ENCODE measurements at regions not wholly inside any gene's neighbourhood (a gene's known extent, or its start where the extent isn't known, plus 50 kb on each side); places are given as distances from the start of the nearest gene placed in this dataset.
"Not testable (repeated sequence)": the region's sequence is repeated elsewhere in the genome, so short reads cannot be mapped to it uniquely, and the experiment has no call there.

DNA sequence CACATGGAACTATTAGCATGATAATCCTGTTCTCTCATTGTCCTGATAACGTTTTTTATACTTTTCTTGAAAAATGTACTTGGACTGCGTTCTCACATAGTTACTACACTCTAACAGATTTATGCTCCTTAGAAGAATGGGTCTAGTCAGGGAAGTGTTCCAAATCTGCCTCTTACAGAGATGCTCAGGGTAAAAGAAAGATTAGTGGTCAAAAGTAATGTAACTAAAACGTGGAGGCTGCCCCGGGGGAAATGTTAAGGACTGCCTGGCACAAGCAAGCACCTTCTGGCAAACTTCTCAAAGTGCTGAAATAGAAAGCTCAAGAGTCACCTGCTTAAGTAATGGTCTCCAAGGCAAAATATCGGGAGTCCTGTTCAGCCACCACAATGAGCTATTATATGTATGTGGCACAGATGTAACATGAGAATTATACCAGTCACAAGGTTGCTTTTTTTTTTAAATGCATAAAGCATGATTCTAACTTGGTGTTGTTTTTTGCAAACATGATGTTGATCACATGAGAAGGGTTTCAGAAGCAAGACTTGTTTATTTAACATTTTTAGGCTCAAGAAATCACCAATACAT, 244.5 kb upstream of the JARID2 start:
- no peak for DNase-seq

DNA sequence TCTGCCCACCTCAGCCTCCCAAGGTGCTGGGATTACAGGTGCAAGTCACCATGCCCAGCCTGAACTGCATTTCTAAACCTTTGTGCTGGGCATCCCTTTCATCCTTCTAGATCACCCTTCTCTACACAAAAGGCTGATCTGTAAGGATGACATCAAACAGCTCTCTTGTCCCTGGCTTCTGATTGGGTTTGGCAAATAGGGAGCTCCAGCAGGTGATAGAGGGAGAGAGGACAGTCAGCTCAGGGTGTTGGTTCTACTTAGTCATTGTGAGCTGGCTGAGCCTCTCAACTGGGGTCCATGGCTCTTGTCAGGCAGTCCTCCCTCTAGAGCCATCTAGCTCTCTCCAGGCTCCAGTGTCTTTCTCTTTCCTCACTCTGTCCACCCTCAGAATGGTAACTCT, 237.6 kb upstream of the JARID2 start:
- DNase-seq, result no peak

DNA sequence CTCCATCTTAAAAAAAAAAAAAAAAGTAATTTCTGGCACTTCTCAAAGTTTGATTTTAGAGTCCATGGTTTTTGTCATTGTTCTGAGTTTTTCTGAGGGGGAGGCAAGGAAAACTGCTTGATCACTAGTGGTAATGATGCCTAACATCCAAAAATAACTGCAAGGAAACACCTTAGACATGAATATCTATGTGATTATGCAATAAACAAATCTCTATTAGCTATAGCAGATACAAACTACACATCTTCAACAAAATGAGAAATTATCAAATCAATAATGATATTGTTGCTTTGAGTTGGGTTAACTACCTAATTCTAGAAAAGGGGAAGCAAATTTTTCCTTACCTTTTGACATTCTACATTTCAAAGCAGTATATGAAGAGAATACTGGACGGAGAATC, 230.9 kb upstream of the JARID2 start:
- no peak for DNase-seq

DNA sequence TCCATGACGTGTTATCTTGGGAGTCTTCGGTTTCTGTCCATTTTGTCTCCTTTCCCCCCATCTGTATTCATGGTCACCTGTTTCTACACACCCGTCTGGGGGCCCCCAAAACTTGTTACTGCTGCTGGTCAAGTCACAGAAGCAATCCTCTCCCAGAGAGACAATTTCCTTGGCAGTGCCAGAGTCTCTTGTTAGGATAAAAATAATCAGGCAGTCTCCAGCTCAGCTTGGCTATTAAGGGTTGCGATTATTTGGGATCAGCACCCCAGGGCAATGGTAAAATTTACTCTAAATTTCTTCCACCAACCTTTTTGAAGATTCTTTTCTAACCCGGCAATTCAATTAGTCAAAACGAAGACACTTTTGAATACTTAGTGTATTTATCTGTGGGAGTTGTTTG, 229.1 kb upstream of the JARID2 start:
- DNase-seq, result no peak

DNA sequence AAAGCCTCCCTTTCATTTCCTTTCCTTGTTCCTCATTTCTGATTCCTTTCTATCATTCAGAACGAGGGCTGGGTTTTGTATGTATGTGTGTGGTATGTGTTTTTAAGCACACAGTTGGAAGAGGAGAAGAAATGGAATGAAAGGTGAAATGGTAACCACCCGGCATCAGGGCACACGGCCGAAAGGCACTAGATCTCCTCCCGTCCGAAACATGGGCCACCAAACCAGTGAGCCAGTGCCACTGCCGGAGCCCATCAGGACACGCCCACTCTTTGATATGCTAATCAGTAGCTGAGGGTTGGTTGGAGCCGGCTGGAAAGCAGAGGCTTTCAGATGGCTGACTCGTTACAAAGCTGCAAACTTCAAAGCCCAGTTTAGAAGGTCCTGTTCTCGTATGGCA, 228.6 kb upstream of the JARID2 start:
- no peak for DNase-seq

DNA sequence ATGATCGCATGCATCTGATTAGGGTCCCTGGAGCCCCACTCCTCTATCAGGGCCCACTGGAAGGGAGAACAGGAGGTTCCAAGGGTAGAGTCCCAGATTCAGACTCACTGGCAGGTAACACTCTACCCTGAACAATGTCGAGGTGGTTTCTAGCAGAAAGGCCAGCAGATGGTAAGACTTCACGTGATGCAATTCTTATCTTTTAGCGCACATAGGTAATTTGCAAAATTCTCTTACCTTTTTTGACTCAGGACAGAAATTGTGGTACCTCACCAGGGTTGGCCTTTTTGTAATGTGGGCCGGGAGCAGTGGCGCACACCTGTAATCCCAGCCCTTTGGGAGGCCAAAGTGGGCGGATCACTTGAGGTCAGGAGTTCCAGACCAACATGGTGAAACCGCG, 228.1 kb upstream of the JARID2 start:
- no peak for DNase-seq

DNA sequence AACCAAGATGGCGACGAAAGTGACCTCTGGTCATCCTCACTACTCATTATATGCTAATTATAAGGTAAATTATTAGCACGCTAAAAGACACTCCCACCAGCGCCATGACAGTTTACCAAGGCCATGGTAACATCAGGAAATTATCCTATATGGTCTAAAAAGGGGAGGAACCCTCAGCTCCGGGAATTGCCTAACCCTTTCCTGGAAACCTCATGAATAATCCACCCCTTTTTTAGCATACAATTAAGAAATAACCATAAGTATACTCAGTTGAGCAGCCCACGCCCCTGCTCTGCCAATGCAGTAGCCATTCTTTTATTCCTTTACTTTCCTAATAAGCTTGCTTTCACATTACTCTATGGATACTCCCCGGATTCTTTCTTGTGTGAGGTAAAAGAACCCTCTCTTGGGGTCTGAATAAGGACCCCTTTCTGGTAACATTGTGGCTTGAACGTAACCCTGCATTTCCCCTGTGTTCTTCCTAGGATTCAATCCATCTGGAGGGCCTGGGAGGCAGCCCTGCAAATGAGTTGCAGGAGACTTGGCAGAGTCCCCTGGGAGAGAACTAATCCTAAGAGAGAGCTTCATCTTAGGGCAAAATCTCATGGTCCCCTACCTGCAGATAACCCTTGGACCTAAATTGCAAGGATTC, 225.6 kb upstream of the JARID2 start:
- no peak for DNase-seq

DNA sequence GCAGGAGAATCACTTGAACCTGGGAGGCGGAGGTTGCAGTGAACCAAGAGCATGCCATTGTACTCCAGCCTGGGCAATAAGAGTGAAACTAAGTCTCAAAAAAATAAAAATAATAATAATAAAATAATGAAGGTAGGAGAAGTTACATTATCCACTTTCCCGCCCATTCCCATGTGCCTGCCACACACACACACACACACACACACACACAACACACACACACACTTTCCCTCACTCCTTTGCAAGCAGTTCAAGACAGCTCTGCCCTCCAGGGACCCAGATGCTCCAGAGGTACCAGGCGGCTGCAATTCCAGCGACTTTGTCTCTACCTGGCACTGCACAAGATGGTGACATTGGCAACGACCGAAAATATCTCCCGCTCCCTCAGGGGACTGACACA, 224.8 kb upstream of the JARID2 start:
- no peak for DNase-seq

DNA sequence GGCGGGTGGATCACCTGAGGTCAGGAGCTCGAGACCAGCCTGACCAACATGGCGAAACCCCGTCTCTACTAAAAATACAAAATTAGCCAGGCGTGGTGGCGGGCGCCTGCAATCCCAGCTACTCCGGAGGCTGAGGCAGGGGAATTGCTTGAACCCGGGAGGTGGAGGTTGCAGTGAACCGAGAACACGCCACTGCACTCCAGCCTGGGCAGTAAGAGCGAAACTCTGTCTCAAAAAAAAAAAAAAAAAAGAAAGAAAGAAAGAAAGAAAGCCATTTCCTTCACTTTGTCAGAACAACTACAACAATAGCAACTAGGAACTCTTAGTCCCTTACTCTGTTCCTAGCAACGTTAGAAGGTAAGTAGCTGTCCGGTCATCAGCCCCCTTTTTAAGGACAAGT, 222.9 kb upstream of the JARID2 start:
- DNase-seq, result not testable (repeated sequence)

DNA sequence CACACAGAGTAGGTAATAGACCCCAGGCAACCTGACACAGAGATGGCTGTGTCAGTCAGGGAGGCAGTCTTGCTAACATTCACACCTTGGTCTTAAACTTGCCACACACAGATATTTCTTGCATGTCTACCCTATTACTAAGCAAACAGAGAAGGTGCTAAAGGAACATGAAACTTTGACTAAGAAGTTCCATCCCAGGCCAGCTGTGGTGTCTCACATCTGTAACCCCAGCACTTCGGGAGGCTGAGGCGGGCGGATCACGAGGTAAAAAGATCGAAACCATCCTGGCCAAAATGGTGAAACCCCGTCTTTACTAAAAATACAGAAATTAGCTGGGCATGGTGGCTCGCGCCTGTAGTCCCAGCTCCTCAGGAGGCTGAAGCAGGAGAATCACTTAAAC, 222.4 kb upstream of the JARID2 start:
- DNase-seq, result no peak

DNA sequence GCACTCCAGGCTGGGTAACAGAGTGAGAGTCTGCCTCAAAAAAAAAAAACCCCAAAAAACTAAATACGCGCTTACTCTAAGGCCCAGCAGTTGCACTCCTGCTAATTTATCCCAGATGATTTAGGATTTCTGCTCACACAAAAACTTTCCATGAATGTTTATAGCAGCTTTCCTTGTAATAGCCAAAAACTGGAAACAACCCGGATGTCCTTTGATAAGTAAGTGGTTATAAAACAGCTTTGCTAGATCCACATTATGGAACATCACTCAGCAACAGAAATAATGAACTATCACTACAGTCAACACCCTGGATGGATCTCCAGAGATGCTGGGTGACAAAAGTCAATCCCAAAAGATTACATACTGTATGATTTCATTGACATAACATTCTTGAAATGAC, 220.4 kb upstream of the JARID2 start:
- DNase-seq, result no peak

DNA sequence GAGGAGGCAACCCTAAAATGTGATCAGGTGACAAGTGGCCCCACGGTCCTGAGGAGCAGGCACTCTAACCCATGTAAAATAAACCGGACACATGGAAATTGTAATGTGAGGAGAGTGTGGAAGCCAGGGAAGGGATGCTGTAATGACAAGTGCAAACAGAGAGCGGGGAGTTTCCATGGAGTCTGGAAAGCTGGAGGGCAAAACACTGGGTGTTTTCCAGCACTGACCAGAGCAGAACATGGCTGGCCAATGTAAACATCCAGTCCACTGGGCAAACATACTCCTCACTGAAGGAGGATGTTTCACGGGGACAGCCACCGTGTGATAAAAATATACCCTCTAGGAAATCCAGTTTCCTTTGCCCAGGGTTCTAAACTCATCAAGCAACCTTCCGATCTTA, 219.0 kb upstream of the JARID2 start:
- peak; percentile 87 to 95 for DNase-seq

DNA sequence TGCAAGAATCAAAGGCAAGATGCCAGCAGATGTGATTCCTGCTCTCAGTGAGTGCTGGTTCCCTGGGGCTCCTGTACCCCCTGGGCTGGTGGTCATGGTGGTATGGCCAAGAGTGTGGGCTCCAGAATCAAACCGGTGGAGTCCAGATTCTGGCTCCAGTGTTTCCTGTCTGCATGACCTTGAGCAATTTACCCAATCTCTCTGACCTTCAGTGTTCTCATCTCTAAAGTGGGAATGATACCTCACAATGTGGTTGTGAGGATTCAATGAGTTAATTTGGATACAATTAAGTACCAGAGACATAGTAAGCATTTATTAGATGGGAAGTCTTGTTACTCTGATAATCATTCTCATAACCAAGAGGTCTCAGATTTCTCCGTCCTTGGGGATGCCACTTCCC, 218.4 kb upstream of the JARID2 start:
- no peak for DNase-seq

DNA sequence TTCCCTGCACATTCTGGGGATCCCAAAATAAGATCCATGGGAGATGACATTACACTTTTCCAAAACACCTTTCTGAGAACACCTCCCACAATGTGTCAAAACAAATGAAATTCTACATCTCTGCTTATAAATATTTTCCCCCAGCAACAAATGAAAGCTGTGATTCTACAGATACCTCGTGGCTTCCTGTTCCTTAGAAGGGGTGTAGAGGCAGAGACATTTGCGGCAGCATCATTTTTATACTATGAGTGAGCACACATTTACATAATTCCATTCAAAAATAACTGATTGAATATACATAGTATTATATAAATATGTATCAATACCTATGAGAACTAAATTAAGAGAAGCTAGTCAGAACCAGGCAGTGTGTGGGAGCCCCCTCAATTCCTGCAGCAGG, 213.9 kb upstream of the JARID2 start:
- no peak for DNase-seq

DNA sequence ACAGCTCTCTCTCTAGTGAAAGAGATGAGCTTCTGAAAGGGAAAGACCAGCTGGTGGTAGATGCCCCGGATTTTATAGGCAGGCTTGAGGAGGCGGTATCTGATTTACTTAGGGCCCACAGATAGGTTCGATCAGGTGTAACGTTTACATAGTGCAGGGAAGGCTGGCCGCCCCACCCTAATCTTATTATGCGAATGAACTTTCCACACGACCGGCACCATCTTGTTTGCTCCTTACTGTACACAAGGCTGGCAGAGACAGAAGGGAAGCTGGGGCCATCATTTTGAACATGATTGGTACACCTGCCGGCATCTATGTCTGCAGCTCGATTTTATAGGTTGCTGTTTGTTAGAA, 212.0 kb upstream of the JARID2 start:
- DNase-seq, result no peak

DNA sequence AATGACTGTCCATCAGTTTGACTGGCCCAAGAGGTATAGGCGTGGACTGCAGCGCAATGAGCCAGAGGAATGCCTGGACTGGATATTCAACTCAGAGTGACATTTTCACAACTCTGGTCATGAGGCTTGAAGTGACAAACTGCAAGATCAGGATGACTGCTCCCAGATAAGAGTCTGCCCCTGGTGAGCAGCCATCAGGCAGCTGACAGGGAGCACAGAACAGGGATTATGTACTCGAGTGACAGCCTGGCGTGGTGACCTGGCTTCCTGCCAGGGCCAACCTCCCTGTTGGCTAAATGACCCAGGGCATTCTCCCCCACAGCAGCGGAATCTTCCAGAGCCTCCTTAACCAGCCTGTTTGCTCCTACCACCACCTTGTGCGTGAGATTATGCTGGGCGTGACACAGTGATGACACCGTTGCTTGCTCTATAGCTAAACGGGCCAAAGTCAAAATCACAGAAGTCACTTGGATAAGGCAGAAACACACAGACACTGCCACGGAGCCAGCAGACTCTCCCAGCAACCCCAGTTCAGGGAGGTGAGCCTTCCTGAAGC, 209.1 kb upstream of the JARID2 start:
- peak in 1 of 2 experiments; percentile 27 for DNase-seq

DNA sequence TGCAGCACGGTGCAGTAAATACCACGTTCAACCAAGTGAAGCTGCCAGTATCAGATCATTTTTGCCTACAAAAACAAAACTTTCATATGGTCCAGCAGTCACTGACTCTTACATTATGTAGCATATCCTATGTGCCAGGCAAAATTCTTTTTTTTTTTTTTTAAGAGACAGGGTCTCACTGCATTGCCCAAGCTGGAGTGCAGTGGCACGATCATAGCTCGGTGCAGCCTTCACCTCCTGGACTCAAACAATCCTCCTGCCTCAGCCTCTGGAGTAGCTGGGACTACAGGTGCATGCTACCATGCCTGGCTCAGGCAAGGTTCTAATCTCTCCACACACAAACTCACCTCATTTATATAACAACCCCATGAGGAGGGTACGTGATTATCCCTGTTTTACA, 208.6 kb upstream of the JARID2 start:
- no peak for DNase-seq

DNA sequence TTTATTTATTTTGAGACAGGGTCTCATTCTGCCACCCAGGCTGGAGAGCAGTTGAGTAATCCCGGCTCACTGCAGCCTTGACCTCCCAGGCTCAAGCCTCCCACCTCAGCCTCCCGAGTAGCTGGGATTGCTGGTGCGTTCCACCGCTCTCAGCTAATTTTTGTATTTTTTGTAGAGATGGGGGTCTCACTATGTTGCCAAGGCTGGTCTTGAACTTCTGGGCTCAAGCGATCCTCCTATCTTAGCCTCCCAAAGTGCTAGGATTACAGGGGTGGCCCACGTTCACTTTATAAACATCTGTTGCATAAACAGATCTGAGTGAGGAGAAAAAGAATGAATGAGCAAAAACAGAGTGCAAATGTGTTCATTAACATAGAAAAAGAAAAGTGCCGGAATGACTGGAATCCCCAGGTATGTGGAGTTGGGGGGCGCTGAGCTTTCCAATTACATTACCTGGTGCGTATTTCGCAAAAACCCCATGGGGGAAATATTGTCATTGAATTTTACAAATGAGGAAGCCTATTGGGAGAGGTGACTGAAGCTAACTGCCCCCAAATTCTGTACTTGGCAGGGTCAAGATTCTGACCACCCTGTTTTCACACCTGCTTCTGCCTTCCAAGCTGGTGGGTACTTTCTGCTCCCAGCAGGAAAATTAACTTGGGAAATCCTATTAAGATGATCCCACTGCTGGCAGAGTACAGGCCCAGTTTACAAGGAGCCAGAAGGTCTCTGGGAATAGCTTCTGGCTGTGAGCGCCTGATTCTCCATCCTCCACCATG, 207.7 kb upstream of the JARID2 start:
- no peak for DNase-seq

DNA sequence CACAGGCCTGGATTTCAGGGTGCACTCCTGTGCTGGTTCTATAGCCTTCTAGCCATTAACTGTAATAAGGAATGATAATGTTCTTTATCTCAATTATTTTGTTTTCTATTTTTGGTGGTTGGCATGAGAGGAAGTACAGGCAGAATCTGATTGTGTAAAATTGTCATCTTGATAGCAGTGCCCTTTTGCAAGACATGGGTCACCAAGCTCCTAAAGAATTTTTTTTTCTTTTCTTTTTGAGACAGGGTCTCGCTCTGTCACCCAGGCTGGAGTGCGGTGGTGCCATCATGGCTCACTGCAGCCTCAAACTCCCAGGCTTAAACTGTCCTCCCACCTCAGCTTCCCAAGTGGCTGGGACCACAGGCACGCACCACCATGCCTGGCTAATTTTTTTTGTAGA, 206.7 kb upstream of the JARID2 start:
- DNase-seq, result no peak

DNA sequence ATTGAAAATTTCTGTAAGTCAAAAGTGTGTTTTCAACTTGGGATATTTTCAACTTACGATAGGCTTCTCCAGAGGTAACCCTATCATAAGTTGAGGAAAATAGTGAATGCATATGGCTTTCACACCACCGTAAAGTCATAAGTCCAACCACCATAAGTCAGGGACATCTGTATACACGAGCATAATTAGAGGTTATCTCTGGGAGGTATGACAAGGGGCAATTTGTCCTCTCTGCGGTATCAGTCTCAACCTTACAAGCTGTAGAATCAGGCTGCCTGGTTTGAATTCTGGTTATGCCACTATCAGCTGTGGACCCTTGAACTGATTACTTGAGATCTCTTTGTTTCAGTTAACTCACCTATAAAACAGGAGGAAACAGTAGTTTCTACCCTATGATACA, 202.9 kb upstream of the JARID2 start:
- no peak for DNase-seq

DNA sequence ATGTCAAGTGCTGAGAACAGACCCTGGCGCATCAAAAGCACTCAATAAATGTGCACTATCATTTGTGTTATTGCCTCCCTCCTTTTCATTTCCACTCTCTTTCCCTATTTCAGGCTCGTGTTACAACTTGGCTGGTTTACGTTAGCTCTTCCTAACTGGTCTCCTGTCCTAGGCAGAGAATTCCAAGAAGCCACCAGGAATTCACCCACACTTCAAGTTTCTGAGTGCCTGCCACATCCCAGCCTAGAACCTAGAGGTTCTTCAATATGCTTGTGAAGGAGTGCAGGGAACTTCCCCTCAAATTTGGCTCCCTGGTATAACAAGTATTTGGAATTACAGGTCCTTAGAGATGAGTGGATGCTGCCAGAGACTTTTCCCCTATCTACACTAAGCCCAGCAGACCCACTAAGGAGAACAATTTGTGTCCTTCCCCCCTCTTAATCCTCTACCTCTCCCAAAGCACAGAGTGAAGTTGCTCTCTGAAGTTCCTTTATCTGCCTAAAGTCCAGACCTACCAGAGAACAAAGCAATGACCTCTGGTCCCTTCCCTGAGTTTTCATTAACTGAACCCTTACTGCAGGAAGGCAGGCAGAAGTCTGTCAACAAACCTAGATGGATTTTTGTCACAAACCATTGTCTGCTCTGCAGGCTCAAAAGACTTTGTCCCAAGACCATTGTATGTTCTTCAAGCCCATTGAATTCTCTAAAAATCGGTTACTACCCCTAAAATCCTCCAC, 201.6 kb upstream of the JARID2 start:
- DNase-seq, result no peak

DNA sequence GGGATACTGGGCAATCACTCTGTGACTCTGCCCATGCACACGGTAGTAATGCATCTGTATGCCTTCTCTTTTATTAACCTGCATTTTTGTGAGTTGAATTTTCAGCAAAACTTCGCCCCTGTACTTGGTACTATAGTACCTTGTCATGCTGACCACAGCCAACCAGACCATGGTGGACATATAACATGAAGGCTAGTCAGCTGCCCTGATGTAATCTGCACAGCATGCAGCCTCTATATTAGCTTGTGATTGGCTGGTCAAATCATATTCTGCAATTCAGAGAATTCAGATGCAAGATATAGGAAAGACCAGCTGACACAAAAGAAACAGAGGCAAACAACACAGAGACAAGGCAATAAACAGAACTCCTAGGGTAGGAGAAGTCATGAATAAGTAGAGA, 200.9 kb upstream of the JARID2 start:
- DNase-seq, result no peak

DNA sequence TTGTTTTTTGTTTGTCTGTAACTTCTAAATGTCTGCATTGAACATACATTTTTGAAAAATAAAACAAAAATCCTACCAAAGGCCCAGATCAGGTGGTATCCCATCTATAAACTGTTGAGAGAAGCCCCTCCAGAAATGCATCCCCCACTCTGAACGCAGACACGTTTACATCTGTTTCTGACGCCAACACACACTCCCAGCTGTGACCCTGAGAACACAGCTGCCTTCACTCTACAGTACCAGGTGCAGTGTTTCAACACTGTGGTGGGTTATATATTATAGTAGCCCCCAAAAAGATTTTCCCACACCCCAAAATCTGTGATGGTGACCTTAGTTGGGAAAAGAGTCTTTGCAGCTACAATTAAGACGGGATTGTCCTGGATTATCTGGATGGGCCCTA, 199.1 kb upstream of the JARID2 start:
- DNase-seq, result no peak

DNA sequence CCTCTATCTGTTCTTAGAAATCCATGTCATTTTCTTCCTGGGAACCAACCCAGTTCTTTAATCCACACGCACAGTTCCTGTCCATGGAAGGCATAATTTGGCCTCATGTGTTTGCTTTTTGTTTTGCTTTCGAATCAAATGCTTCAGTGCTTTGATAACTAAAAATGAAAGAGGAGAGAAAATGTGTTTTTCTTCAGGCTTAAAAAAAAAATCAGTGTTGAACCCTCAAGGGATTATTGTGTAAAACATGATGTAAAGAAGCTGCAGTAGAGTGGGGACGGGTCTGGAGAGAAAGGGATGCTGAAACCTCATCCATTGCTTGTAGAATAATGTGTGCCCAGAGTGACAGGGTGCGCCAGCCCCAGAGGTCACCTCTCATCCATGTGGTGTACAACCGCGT, 197.5 kb upstream of the JARID2 start:
- no peak for DNase-seq
